Ureter (tissue), 1 donor: ENCODE measurements at regions not wholly inside any gene's neighbourhood (a gene's known extent, or its start where the extent isn't known, plus 50 kb on each side); places are given as distances from the start of the nearest gene placed in this dataset.

Source experiments
- DNase-seq: peaks from one replicate; pipeline ENCODE4 v3.0.0-alpha.2; 2020; ENCODE audit warnings: low spot score
- donor health status: DM: yes; HTN: yes; CAD: no.

GRCh38 chr5:179430193-179431175 is 85.2 kb upstream of the ADAMTS2 start:
- no peak for DNase-seq

- no peak for DNase-seq
These were observed 82.4 kb upstream of the ADAMTS2 start for GRCh38 chr5:179427676-179428056.

GRCh38 chr5:179427032-179427675 is 81.9 kb upstream of the ADAMTS2 start:
- no peak for DNase-seq

GRCh38 chr5:179422908-179423481 is 77.7 kb upstream of the ADAMTS2 start:
- DNase-seq, result no peak

GRCh38 chr5:179422213-179422855 is 77.1 kb upstream of the ADAMTS2 start:
- DNase-seq, result no peak

- no peak for DNase-seq
These were observed 76.1 kb upstream of the ADAMTS2 start for GRCh38 chr5:179421144-179421901.

GRCh38 chr5:179420476-179420875 is 75.2 kb upstream of the ADAMTS2 start:
- no peak for DNase-seq

- DNase-seq, result no peak
These were observed 73.7 kb upstream of the ADAMTS2 start for GRCh38 chr5:179418972-179419371.

- DNase-seq, result no peak
These were observed 72.4 kb upstream of the ADAMTS2 start for GRCh38 chr5:179417696-179418095.

GRCh38 chr5:179417016-179417415 is 71.8 kb upstream of the ADAMTS2 start:
- no peak for DNase-seq

GRCh38 chr5:179416114-179416822 is 71.0 kb upstream of the ADAMTS2 start:
- DNase-seq, result no peak

GRCh38 chr5:179415291-179416060 is 70.2 kb upstream of the ADAMTS2 start:
- DNase-seq, result no peak

- DNase-seq, result no peak
These were observed 69.4 kb upstream of the ADAMTS2 start for GRCh38 chr5:179414459-179415261.

GRCh38 chr5:179413711-179414458 is 68.6 kb upstream of the ADAMTS2 start:
- DNase-seq, result no peak

GRCh38 chr5:179413086-179413690 is 67.9 kb upstream of the ADAMTS2 start:
- DNase-seq, result no peak

- no peak for DNase-seq
These were observed 66.0 kb upstream of the ADAMTS2 start for GRCh38 chr5:179411161-179411841.
